ENCODE measurements at regions not wholly inside any gene's neighbourhood (a gene's known extent, or its start where the extent isn't known, plus 50 kb on each side); places are given as distances from the start of the nearest gene placed in this dataset.
A peak's percentile ranks its signal among the peaks of the same experiment; 100 is the strongest.

DNA sequence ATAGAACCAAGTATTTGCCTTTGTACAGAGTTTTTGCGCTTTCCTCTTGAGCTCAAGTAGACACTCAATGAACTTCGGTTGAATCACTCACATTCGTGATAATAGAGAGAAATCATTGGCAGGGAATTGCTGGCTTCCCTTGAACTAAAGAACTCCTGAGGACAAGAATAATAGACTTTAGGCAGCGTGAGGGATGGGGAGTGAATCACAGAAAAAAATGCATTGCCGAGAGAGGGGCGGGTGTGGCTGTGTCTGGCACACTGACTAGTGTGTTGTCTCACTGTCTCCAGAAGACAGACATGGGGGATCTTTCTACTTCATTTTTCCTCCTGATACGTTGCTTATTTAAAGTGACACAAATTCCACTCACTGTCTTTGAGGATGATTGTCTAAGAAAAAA lies 805.2 kb downstream of the BCL11B start:
- DNase-seq, result no peak

- DNase-seq, result no peak
These were observed 801.3 kb downstream of the BCL11B start for GRCh38 chr14:98470663-98471062.

GRCh38 chr14:98474900-98475299 lies 797.1 kb downstream of the BCL11B start:
- DNase-seq, result no peak

DNA sequence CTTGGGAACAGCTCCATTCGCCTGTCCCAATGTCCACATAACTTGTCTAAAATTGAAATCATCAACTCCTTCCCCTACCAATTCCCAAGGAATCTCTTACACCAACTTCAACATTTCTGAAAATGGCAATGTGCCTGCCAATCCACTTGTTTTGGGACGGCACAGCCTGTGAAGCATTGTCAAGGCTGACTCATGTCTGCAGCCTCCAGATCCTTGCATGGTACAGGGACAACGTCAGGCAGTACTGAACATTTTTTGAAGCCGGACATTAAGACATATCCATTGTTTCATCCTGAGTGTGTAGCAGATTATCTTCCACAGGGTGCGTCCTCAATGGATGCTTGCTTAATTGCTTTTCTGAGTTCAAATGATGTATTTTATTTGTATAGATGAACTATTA lies 794.1 kb downstream of the BCL11B start:
- DNase-seq, result no peak

GRCh38 chr14:98489115-98489514 lies 782.9 kb downstream of the BCL11B start:
- no peak for DNase-seq

- peak; percentile 20 for DNase-seq
These were observed 777.4 kb downstream of the BCL11B start for GRCh38 chr14:98494582-98494981.

DNA sequence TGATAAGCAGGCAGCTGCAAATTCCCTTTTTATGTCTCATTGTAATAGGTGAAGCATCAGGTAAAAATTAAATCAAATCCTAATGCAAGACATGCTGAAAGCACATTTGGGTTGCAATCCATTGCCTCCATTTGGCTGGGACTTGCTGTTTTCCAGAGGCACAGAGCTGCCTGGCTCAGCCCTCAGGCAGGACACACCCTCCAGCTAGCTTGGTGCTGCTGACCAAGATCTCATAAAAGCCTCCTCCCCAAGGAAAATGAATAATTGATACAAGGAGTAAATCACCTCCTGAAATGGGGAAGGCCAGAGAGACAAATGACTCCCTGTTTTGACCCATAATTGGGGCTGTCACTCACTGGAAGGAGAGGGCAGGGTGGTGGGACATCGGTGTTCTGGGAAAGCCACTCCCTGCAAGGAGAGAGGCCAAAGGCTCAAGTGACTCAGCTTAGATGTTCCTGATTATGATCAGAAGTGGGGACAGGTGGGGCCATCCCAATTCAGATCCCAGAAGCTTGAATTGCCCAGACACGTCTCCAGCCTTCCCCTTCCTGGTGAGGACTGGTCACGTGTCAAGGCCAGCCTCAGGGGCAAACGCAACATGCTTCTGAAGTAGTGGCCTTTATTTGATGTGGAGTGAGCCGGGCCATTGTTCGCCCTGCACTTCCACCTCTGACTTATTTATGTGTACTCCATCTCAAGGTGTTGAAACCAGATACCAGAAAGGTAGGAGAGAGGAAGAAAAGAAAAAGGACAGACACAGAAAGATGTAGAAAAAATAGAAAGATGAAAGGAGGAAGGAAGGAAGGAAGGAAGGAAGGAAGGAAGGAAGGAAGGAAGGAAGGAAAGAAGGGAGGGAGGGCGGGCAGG lies 773.7 kb downstream of the BCL11B start:
- no peak for DNase-seq

DNA sequence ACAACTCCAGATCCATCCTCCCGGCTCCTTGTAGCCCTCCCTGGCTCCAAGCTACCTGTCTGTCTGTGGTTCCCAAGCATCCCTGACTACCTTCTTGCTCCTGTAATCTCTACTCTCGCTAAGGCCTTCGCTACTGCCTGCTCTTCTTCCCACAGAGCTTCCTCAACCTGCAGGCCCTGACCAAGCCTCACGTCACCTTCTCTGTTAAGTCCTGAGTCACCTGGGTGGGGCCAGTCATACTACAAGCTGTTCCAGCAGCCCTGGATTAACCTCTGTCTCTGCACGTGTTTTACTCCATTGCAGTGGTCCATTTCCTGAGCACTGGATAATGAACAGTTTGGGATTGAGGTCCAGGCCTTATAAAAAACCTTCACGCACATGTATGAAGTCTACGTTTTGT lies 770.7 kb downstream of the BCL11B start:
- DNase-seq, result no peak

GRCh38 chr14:98501836-98502235 lies 770.2 kb downstream of the BCL11B start:
- DNase-seq, result no peak

GRCh38 chr14:98503086-98503815 lies 768.7 kb downstream of the BCL11B start:
- no peak for DNase-seq

GRCh38 chr14:98507264-98507663 lies 764.7 kb downstream of the BCL11B start:
- DNase-seq, result no peak

DNA sequence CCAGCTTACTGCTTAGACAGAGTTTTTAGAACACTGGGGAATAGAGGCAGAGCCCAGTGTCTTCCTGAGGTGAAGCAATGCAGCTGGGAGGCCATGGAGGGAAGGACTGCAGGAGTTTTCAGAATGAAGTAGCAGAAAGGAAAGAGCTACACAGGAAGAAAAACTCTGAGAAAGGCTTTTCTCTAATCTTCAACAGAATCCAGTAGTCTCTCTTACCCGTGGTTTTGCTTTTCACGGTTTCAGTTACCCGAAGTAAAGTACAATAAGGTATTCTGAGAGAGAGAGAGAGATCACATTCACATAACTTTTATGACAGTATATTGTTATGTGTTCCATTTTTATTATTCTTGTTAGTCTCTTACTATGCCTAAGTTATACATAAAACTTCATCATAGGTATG lies 761.6 kb downstream of the BCL11B start:
- DNase-seq, result no peak

- peak; percentile 6 for DNase-seq
These were observed 759.3 kb downstream of the BCL11B start for GRCh38 chr14:98512501-98513251.

DNA sequence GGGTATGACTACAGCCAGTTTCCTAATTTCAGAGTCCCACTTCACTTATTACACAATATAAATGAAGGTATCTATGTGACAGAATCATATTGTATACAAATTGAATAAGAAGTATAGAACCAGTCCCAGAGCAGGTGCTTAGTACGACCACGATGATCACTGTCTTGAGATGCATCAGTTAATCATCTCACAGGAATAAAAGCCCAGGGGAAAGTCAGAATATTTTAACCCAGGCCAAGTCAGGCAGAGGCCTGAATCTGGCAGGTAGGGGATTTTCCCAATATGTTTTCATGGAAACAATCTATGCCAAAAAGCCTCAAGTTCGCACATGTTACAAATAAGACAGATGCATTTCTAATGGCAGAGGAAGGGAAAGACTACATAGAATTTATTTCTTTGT lies 758.4 kb downstream of the BCL11B start:
- no peak for DNase-seq

DNA sequence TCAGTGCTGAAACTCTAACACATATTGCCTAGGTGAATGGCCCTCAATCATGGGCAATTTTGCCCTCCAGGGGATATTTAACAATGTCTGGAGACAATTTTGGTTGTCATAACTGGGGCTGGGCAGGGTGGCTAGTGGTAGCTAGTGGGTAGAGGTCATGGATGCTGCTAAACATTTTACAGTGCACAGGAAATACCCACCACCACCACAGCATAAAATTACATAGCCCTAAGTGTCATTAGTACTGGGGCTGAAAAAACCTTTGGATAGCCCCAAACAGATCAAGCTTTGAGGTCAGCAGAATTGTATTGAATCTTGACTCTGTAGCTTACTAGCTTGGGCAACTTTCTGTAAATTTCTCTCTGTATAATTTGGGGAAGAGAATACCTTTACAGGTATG lies 758.0 kb downstream of the BCL11B start:
- no peak for DNase-seq

DNA sequence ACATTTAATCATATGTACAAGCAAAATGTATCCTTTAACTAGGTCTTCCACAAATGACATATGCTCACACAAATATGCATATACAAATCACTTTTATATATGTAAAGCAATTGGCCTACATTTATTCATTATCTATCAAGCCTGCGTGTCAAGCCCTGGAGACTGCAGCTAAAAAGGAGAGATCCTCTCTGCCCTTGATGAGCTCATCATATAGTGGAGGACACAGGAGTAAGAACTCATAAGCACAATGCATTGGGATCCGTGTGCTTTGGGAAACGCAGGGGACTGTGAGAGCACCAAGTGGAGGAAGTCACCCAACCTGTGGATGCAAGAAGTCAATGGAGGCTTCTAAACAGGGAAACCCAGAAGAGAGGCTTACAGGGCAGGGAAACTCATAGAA lies 735.7 kb downstream of the BCL11B start:
- DNase-seq, result no peak

- no peak for DNase-seq
These were observed 729.7 kb downstream of the BCL11B start for GRCh38 chr14:98542316-98542715.

- DNase-seq, result no peak
These were observed 728.9 kb downstream of the BCL11B start for GRCh38 chr14:98543074-98543473.

- no peak for DNase-seq
These were observed 727.8 kb downstream of the BCL11B start for GRCh38 chr14:98544174-98544573.

GRCh38 chr14:98545181-98545580 lies 726.8 kb downstream of the BCL11B start:
- no peak for DNase-seq

GRCh38 chr14:98548071-98548686 lies 723.8 kb downstream of the BCL11B start:
- DNase-seq, result peak; percentile 61

DNA sequence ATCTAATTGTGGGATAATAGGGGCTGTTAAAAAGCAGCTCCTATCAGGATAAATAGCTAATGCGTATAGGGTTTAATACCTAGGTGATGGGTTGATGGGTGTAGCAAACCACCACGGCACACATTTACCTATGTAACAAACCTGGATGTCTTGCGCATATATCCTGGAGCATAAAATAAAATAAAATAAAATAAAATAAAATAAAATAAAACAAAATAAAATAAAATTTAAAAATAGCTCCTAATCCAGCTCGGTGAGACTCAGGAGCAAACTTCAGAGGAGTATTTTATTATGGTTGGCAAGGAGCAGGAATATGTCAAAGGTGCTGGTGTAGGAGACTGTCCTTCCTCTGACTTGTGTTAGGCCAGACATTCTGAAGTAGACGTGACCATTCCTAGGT lies 721.0 kb downstream of the BCL11B start:
- no peak for DNase-seq

- no peak for DNase-seq
These were observed 716.6 kb downstream of the BCL11B start for GRCh38 chr14:98555440-98555839.

Measured in stimulated activated CD4-positive, alpha-beta T cell treated with anti-CD3 and anti-CD28 coated beads, Interleukin-4, amount 100 ng/mL, for 24 hours (primary cell).